Iris pigment epithelial cell (primary cell): ENCODE measurements at regions not wholly inside any gene's neighbourhood (a gene's known extent, or its start where the extent isn't known, plus 50 kb on each side); places are given as distances from the start of the nearest gene placed in this dataset.
A peak's percentile ranks its signal among the peaks of the same experiment; 100 is the strongest.
"Not testable (repeated sequence)": the region's sequence is repeated elsewhere in the genome, so short reads cannot be mapped to it uniquely, and the experiment has no call there.

Experiments
- DNase-seq: peaks from one replicate; pipeline ENCODE4 v3.0.0-alpha.2; 2011; ENCODE audit warnings: low read depth

GRCh38 chr12:60714141-60714900 is 1118.5 kb downstream of the SLC16A7 start:
- no peak for DNase-seq

- no peak for DNase-seq
These were observed 1128.6 kb downstream of the SLC16A7 start for GRCh38 chr12:60724475-60724874.

GRCh38 chr12:60724984-60725383 is 1129.2 kb downstream of the SLC16A7 start:
- DNase-seq: no peak

GRCh38 chr12:60752589-60752988 is 1156.8 kb downstream of the SLC16A7 start:
- no peak for DNase-seq

DNA sequence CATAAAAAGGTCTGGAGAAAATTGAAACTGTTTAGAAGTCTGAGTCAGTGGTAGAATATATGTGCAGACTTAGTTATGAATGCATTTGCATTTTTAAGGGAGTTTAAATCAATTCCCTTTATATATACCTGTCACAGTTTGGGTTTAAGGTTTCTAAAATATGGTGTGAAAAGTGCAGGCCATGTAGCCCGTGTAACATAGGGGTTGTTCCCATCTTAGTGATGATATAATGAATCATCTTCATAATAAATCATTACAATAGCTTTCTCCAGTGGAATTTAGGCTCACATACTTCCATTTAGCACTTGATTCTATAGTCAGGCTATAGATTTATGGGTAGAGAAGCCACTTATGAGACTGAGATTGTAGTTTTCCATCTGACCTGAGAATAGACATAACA is 1162.4 kb downstream of the SLC16A7 start:
- DNase-seq: no peak

- no peak for DNase-seq
These were observed 1165.1 kb downstream of the SLC16A7 start for GRCh38 chr12:60760965-60761364.

- not testable (repeated sequence) for DNase-seq
These were observed 1205.3 kb downstream of the SLC16A7 start for GRCh38 chr12:60801166-60801565.

GRCh38 chr12:60803147-60803546 is 1207.3 kb downstream of the SLC16A7 start:
- DNase-seq: no peak

DNA sequence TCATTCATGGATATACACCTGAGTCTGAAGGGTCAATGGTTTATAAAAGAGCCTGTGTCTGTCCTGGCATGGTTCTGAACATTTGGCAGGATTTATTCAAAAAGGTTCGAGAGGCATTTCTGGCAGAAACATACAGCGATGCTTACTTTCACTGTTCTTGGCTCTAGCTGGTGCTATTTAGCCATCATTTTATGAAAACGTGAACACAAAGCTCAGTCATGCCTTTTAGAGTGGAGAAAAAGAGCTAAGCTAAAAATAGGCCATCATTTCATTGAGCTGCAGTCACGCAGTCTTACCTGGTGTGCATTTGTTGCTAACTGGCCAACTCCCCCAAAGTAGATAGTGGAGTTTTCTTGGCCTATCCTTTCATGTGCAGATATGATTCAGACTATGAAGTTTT is 1209.5 kb downstream of the SLC16A7 start:
- no peak for DNase-seq

DNA sequence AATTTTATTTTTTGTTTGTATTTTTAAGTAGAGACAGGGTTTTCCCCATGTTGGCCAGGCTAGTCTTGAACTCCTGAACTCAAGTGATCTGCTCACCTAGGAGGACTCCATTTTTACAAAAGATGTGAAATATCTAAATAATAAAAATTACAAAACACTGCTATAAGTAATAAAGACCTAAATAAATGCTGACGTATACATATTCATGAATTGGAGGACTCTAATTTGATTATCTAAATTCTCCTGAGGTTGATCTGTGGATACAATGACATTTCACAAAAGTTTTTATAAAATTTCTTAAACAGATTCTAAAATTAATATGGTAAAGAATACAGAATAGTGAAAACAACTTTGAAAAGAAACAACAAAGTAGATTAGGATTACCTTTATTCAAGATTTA is 1224.0 kb downstream of the SLC16A7 start:
- no peak for DNase-seq

- no peak for DNase-seq
These were observed 1226.8 kb downstream of the SLC16A7 start for GRCh38 chr12:60822580-60822979.

DNA sequence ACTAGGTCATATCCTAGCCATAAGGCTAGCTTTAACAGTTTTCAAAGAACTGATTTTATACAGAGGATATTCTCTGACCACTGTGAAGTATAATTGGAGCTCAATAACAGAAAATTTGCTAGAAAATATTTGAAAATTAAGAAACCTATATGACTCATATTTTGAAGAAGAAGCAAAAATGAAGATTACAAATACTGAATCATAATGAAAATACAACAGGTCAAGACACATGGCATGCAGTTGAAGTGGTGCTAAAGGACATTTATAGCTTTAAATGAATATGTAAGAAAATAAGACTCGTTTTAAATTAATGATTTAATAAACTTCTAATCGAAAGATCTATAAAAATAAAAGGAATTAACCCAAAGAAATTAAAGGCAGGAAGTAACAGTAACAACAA is 1234.6 kb downstream of the SLC16A7 start:
- peak; percentile 2 for DNase-seq

GRCh38 chr12:60832290-60832689 is 1236.5 kb downstream of the SLC16A7 start:
- peak; percentile 2 for DNase-seq

DNA sequence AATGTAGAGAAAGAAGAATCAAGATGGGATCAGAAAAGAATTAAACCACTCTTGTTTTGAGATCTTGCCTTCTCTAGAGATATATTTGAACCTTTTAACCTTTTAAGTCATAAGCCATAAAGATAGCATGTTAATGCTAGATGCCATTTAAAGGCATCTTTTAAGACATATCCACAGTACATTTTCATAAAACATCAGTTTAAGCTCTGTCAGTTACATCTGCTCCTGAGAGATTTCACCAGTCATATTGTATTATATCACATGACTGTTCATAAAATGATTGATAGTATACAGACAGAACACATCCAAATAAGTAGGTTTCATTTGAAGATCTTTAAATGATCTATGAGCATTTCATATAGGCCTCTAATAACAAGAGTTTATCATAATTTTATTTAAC is 1238.5 kb downstream of the SLC16A7 start:
- DNase-seq: no peak

DNA sequence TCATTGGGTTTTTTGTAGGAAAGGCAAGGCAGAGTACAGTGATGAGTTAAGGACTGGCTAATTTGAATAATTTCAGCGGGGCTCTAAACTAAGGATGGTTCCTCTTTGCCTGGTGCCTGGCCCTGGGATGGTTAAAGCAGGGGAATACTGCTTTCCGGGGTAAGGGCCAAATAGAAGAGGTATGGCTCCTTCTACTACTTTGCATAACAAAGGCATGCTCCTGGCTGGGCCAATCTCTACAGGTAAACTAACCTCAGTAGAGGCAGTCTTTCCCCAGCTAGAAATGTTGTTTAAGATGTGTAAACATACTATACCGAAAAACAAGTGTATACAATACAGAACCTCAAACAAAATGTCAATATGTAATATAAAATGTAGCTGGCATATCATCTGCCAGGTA is 1239.0 kb downstream of the SLC16A7 start:
- DNase-seq: no peak

DNA sequence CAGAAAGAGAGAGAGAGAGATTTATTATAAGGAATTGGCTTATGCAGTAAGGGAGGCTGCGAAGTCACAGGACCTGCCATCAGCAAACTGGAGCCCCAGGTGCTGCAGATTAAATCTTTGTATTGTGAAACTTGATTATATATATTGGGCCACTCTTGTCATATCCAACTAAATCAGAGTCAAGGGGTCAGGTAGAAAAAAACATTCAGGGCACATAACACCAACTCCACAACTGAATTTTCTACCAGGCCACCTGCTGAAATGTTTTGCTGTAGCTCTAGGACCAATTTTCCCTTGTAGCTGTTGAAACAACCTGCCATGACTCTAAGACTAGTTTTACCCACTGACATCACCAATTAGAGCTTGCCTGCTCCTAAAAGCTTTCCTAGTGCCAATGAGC is 1240.8 kb downstream of the SLC16A7 start:
- no peak for DNase-seq

DNA sequence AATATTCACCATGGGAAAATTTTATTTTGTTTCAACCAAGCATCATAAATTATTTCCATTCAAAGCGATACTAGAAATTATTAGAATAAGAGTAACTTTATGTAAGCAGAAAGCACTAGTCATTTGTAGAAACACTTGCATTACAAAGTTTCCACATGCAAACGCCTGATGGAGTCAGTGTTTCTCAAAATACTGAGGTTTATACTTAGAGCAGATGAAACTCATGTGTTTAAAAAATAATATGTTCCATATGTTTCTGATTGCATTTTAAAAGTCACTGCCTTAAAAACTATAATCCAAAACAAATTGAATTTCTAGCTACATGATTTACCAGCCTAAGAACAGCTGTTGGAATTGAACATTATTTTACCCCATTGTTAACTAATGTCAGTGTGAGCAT is 1246.4 kb downstream of the SLC16A7 start:
- no peak for DNase-seq

DNA sequence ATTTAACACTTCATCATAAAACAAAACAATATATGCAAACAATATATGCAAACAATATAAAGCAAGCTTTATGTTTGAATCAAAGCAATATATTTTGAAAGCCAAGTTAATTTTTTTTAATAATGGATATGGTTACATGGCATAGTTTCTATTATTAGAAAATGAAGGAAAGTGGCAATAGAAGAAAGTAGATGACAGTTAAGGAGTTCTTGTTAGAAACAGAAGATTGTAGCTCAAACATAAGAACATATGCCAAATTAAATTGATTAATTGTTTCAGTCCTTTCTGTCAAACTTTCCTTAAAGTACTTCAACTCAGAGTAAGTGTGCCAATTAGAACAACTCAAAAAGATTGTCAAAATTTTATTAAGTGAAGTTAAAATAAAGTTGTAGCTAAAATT is 1248.3 kb downstream of the SLC16A7 start:
- DNase-seq: no peak

DNA sequence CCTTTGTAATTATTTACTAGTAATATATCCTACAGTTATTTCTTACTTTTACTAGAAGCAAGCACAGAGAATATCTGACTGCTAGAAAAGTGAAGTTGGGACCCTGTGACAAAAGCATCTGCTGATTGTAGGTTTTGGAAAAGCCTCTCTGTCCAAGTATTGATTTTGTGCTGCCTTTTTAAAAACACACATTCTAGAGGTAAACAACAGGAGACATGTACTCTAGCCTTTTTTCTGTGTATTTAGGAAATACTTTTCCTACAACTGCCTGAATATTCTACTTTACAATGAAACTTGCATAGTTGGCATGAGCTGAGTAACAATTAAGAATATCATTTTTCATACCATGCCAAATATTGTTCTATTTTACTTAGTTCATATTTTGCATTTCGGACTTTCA is 1249.0 kb downstream of the SLC16A7 start:
- no peak for DNase-seq

- DNase-seq: no peak
These were observed 1249.9 kb downstream of the SLC16A7 start for GRCh38 chr12:60845696-60846095.

DNA sequence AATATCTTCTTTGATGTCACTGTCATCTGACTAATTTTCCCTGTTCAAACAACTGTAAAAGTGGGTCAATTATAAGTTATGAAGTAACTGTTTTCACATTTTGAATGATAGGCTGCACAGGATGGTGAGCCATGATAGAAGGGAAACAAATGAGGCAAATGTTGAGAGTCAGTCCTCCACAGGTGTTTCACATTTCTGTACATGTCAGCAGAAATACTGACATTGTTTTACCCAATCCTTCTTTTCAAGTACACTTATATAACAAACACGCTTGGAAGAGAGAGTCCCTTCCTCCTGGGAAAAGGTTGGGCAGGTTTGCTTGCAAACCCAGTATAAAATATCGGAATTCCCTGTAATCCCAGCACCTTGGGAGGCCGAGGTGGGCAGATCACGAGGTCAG is 1251.5 kb downstream of the SLC16A7 start:
- DNase-seq: no peak

GRCh38 chr12:60849723-60850122 is 1253.9 kb downstream of the SLC16A7 start:
- no peak for DNase-seq

DNA sequence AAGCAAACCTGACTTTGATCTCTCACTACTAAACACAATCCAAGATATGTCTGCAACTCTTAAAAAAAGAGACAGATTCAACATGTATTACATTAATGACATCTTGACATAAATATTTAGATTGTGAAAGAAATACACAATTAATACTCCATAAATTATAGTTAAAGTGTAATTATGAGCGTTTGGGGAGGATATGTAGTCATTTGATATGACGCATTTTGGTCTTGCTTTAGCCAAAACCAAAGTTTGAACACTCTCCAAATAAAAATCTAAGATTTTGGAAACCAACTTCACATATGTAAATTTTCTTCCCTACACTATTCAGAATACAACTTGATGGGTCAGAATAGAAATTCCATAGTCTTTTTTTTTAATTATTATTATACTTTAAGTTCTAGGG is 1257.6 kb downstream of the SLC16A7 start:
- DNase-seq: no peak

GRCh38 chr12:60863421-60863820 is 1267.6 kb downstream of the SLC16A7 start:
- DNase-seq: no peak
